H1 (cell line): ENCODE measurements at regions not wholly inside any gene's neighbourhood (a gene's known extent, or its start where the extent isn't known, plus 50 kb on each side); places are given as distances from the start of the nearest gene placed in this dataset.

ENCODE experiments used
- CTCF ChIA-PET: fragments of 300-600 bp; sonication (Branson Sonifier 250); formaldehyde crosslinking; loops from one replicate; lab custom pipeline; 2021; ENCODE audit not compliant: partially characterized antibody; lab: Charles Lee
- POLR2A ChIA-PET: fragments of 300-600 bp; sonication (Branson Sonifier 250); formaldehyde crosslinking; loops from one replicate; lab custom pipeline; 2021; ENCODE audit warnings: inconsistent platforms; ENCODE audit not compliant: partially characterized antibody; lab: Charles Lee
- DNase-seq, 2 experiments: peaks; one replicate each; pipeline versions ENCODE4 v3.0.0 to v3.0.0-alpha.2; 2010 to 2022; ENCODE audit warnings: low spot score in 2 of 2, low read depth in 1 of 2, mixed read lengths in 1 of 2
- FAIRE-seq: peaks from 2 replicates; lab custom pipeline; 2011; peaks lifted over from hg19 to GRCh38; lab: Jason Lieb, UNC
- H2AFZ ChIP-seq: 2 replicates; pipeline ENCODE4 v1.8.1; 2012; ENCODE audit warnings: low read length, inconsistent platforms
- H2AK5ac ChIP-seq: 2 replicates; pipeline ENCODE4 v1.6.1; 2013; ENCODE audit warnings: low read depth, low read length
- H2BK120ac ChIP-seq: replicated peaks from 2 replicates; pipeline ENCODE3; 2013; ENCODE audit warnings: low read depth, low read length, inconsistent platforms
- H2BK12ac ChIP-seq: 2 replicates; pipeline ENCODE4 v1.6.1; 2013; ENCODE audit warnings: low read depth, low read length
- H2BK15ac ChIP-seq: 2 replicates; pipeline ENCODE4 v1.6.1; 2013; ENCODE audit warnings: low read length
- H2BK20ac ChIP-seq: 2 replicates; pipeline ENCODE4 v1.6.1; 2013; ENCODE audit warnings: low read length
- H2BK5ac ChIP-seq: 2 replicates; pipeline ENCODE4 v1.6.1; 2013; ENCODE audit warnings: low read depth, low read length
- H3K14ac ChIP-seq: 2 replicates; pipeline ENCODE4 v1.6.1; 2013; ENCODE audit warnings: inconsistent platforms; ENCODE audit not compliant: insufficient read length
- H3K18ac ChIP-seq: 2 replicates; pipeline ENCODE4 v1.6.1; 2013; ENCODE audit warnings: low read length; ENCODE audit errors: extremely low read depth
- H3K23ac ChIP-seq: 2 replicates; pipeline ENCODE4 v1.6.1; 2013; ENCODE audit warnings: inconsistent platforms; ENCODE audit not compliant: insufficient read length
- H3K23me2 ChIP-seq: 2 replicates; pipeline ENCODE4 v1.6.1; 2013; ENCODE audit warnings: low read depth, low read length
- H3K27ac ChIP-seq: 2 replicates; pipeline ENCODE4 v1.6.1; 2011; ENCODE audit warnings: low read depth, low read length, inconsistent platforms
- H3K27me3 ChIP-seq, 4 experiments: replicated peaks in 1 of 4; 1 replicate in 1 of 4; 2 replicates in 3 of 4; pipeline versions ENCODE4 v1.6.1 to v1.8.1; 2011 to 2013; ENCODE audit warnings: low read length in 3 of 4, mild to moderate bottlenecking in 3 of 4, inconsistent platforms in 2 of 4, mixed read lengths in 2 of 4, moderate library complexity in 1 of 4; ENCODE audit not compliant: control insufficient read depth in 3 of 4, insufficient read depth in 3 of 4; ENCODE audit errors: extremely low read depth in 1 of 4
- H3K36me3 ChIP-seq, 4 experiments: 2 replicates each; pipeline versions ENCODE4 v1.6.1 to v1.8.1; 2011 to 2013; ENCODE audit warnings: mild to moderate bottlenecking in 4 of 4, low read length in 3 of 4, moderate library complexity in 2 of 4, control low read depth in 1 of 4, inconsistent platforms in 1 of 4; ENCODE audit not compliant: insufficient read depth in 4 of 4, control insufficient read depth in 2 of 4
- H3K4ac ChIP-seq: replicated peaks from 2 replicates; pipeline ENCODE3; 2013; ENCODE audit warnings: low read length, low read depth, mixed read lengths, inconsistent platforms; ENCODE audit not compliant: insufficient read length
- H3K4me1 ChIP-seq, 4 experiments: replicated peaks in 1 of 4; 1 replicate in 1 of 4; 2 replicates in 3 of 4; pipeline versions ENCODE4 v1.6.1 to v1.8.1; 2011 to 2013; ENCODE audit warnings: low read length in 3 of 4, inconsistent platforms in 2 of 4, mixed read lengths in 1 of 4; ENCODE audit not compliant: insufficient read depth in 4 of 4, control insufficient read depth in 3 of 4
- H3K4me2 ChIP-seq, 2 experiments: 2 replicates each; pipeline versions ENCODE4 v1.6.1 to v1.8.1; 2011 to 2013; ENCODE audit warnings: low read depth in 2 of 2, low read length in 2 of 2, control low read depth in 1 of 2, inconsistent platforms in 1 of 2, mild to moderate bottlenecking in 1 of 2; ENCODE audit not compliant: insufficient read depth in 1 of 2
- H3K4me3 ChIP-seq, 4 experiments: fragments of 200-600, 300-600 bp in 1 of 4; sonication (generic), shearing (Covaris generic), sonication (Bioruptor Twin) in 1 of 4; 2 replicates each; pipeline versions ENCODE4 v1.5.1 to v1.8.1; 2011 to 2016; ENCODE audit warnings: low read length in 4 of 4, low read depth in 3 of 4, control low read depth in 2 of 4, inconsistent platforms in 2 of 4, mild to moderate bottlenecking in 2 of 4, mixed read lengths in 1 of 4, moderate library complexity in 1 of 4; ENCODE audit not compliant: insufficient read depth in 2 of 4; ENCODE audit errors: extremely low read depth in 1 of 4
- H3K56ac ChIP-seq: replicated peaks from 2 replicates; pipeline ENCODE3; 2013; ENCODE audit warnings: low read depth, mild to moderate bottlenecking, mixed read lengths, low read length, inconsistent platforms; ENCODE audit not compliant: insufficient read length
- H3K79me1 ChIP-seq: 2 replicates; pipeline ENCODE4 v1.6.1; 2013; ENCODE audit warnings: low read depth, low read length, control low read depth
- H3K79me2 ChIP-seq, 2 experiments: 2 replicates each; pipeline versions ENCODE4 v1.6.1 to v1.8.1; 2012 to 2013; ENCODE audit warnings: low read length in 2 of 2, mild to moderate bottlenecking in 2 of 2, inconsistent platforms in 1 of 2; ENCODE audit not compliant: insufficient read depth in 2 of 2, control insufficient read depth in 1 of 2
- H3K9ac ChIP-seq, 4 experiments: replicated peaks in 1 of 4; 1 replicate in 1 of 4; 2 replicates in 3 of 4; pipeline versions ENCODE4 v1.6.1 to v1.8.1; 2011 to 2013; ENCODE audit warnings: low read depth in 3 of 4, low read length in 3 of 4, control low read depth in 2 of 4, mild to moderate bottlenecking in 2 of 4, moderate library complexity in 2 of 4, inconsistent platforms in 1 of 4; ENCODE audit errors: extremely low read depth in 1 of 4
- H3K9me3 ChIP-seq, 2 experiments: 2 replicates each; pipeline versions ENCODE4 v1.6.1 to v1.8.1; 2012 to 2013; ENCODE audit warnings: mild to moderate bottlenecking in 2 of 2, moderate library complexity in 2 of 2, control low read depth in 1 of 2, inconsistent platforms in 1 of 2, low read depth in 1 of 2, low read length in 1 of 2, mixed read lengths in 1 of 2; ENCODE audit not compliant: insufficient read depth in 2 of 2
- H4K20me1 ChIP-seq, 2 experiments: replicated peaks in 1 of 2; 2 replicates each; pipeline versions ENCODE3 to v1.8.1; 2011 to 2013; ENCODE audit warnings: inconsistent platforms in 2 of 2, low read length in 2 of 2, mild to moderate bottlenecking in 1 of 2; ENCODE audit not compliant: insufficient read depth in 2 of 2, control insufficient read depth in 1 of 2
- H4K5ac ChIP-seq: 2 replicates; pipeline ENCODE4 v1.6.1; 2013; ENCODE audit warnings: low read length, low read depth, mixed read lengths, inconsistent platforms; ENCODE audit not compliant: insufficient read length
- H4K8ac ChIP-seq: 2 replicates; pipeline ENCODE4 v1.8.0; 2013; ENCODE audit warnings: mild to moderate bottlenecking, moderate library complexity, low read length, inconsistent platforms; ENCODE audit not compliant: insufficient read depth; ENCODE audit errors: extremely low read depth
- H4K91ac ChIP-seq: replicated peaks from 2 replicates; pipeline ENCODE3; 2013; ENCODE audit warnings: low read length, mixed read lengths, inconsistent platforms; ENCODE audit not compliant: insufficient read length
- CREB1 ChIP-seq: IDR thresholded peaks from 2 replicates; pipeline ENCODE4 v1.6.1; 2012; ENCODE audit warnings: inconsistent platforms
- NANOG ChIP-seq: IDR thresholded peaks from 2 replicates; pipeline ENCODE4 v1.6.1; 2011; ENCODE audit warnings: low read length, low read depth, mild to moderate bottlenecking, inconsistent platforms; ENCODE audit not compliant: insufficient read depth, poor library complexity, severe bottlenecking
- RXRA ChIP-seq: IDR thresholded peaks from 2 replicates; pipeline ENCODE4 v1.6.1; 2011; ENCODE audit warnings: low read depth, mild to moderate bottlenecking, low read length, moderate library complexity; ENCODE audit not compliant: insufficient read depth
- SIN3A ChIP-seq, 2 experiments: IDR thresholded peaks in 1 of 2; conservative IDR thresholded peaks in 1 of 2; 2 replicates each; pipeline ENCODE4 v1.6.1; 2011 to 2012; ENCODE audit warnings: low read length in 2 of 2, improper control_type of control experiment in 1 of 2, low read depth in 1 of 2, mild to moderate bottlenecking in 1 of 2
- SP2 ChIP-seq: IDR thresholded peaks from 2 replicates; pipeline ENCODE4 v1.6.1; 2012; ENCODE audit warnings: mild to moderate bottlenecking, low read length, inconsistent platforms
- TAF7 ChIP-seq: optimal IDR thresholded peaks from 2 replicates; pipeline ENCODE3; 2011; ENCODE audit warnings: low read depth, mild to moderate bottlenecking, inconsistent platforms, low read length, moderate library complexity, borderline replicate concordance
- WGBS, 2 experiments: shearing (Covaris generic) in 1 of 2; methylation state at CpG; one replicate each; pipeline versions ENCODE4 v1.1.6 to v1.1.7; 2013 to 2015; ENCODE audit warnings: low lambda C conversion rate in 2 of 2, mixed read lengths in 2 of 2, inconsistent platforms in 1 of 2, low coverage in 1 of 2, missing lambda C conversion rate in 1 of 2; ENCODE audit not compliant: insufficient replicate concordance in 2 of 2, insufficient coverage in 1 of 2, insufficient read length in 1 of 2; ENCODE audit errors: extremely low coverage in 1 of 2, missing lambda C conversion rate in 1 of 2; 5-methylcytosine and 5-hydroxymethylcytosine counted together
- TF ChIP-seq, protein P1 (sequence below), 3 experiments: IDR thresholded peaks; 1 replicate in 2 of 3; 2 replicates in 1 of 3; pipeline versions ENCODE4 v1.5.1 to v1.6.1; 2011; ENCODE audit warnings: low read length in 3 of 3, mild to moderate bottlenecking in 3 of 3, inconsistent platforms in 2 of 3, low read depth in 1 of 3, moderate library complexity in 1 of 3; ENCODE audit not compliant: insufficient read depth in 1 of 3; ENCODE audit errors: control extremely low read depth in 1 of 3

DNA sequence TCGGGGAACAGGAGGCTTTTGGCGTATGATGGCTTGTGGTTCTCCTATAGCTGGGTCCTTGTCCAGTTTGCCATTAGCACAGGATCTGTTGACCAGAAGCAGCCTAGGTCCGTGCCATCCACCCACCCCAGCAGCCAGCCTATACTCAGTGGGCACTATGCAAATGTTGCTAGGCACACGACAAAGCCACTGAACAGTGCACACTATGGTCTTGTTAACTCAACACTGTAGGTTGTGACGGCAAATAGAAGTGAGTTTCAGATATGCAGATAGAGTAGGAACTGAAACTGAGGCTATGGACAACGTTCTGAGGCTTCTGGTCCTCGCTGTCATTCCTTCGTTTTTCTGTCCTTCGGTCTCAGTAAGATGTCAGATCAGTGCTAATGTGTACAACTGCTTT is 541.3 kb upstream of the TENM3 start:
- Histone ChIP-seq H3K9ac (no peak overlapping the region), H3K79me2 (no peaks in the 10 kb centered on the region), H3K9me3 (no peaks in the 10 kb centered on the region), H3K18ac (no peak overlapping the region; the same call in 1 of the 2 replicates), H3K27ac (no peak overlapping the region), H2AK5ac (no peak overlapping the region), H3K23ac (no peak overlapping the region), H2BK12ac (no peak overlapping the region), H2BK120ac (no peak overlapping the region), H2AFZ (peak overlapping the region; percentile 40; the same call in 1 of the 2 replicates), H3K79me1 (no peaks in the 10 kb centered on the region), H3K4me1 (no peaks in the 10 kb centered on the region), H2BK5ac (no peak overlapping the region), H4K8ac (no peak overlapping the region), H3K4me3 (no peak overlapping the region), H4K5ac (no peak overlapping the region), H3K14ac (no peak overlapping the region), H3K56ac (no peak overlapping the region), H3K36me3 (no peaks in the 10 kb centered on the region), H2BK15ac (no peak overlapping the region), H4K91ac (no peak overlapping the region), H3K4ac (no peak overlapping the region), H3K4me2 (no peak overlapping the region), H3K27me3 (no peaks in the 10 kb centered on the region), H3K23me2 (no peaks in the 10 kb centered on the region), H2BK20ac (no peak overlapping the region), H4K20me1 (no peaks in the 10 kb centered on the region)
- 92% methylated on average over 9 of the region's 9 CpGs; no CpG with 5 or more reads in 1 of the 2 experiments for WGBS, 2 experiments
- DNase-seq: no peak
- POLR2A ChIA-PET: no interaction called here
- no peak for FAIRE-seq
- CTCF ChIA-PET: no interaction called here
- TF ChIP-seq RXRA: no peak
- no peak for TF ChIP-seq CREB1
- TF ChIP-seq, protein P1, sequence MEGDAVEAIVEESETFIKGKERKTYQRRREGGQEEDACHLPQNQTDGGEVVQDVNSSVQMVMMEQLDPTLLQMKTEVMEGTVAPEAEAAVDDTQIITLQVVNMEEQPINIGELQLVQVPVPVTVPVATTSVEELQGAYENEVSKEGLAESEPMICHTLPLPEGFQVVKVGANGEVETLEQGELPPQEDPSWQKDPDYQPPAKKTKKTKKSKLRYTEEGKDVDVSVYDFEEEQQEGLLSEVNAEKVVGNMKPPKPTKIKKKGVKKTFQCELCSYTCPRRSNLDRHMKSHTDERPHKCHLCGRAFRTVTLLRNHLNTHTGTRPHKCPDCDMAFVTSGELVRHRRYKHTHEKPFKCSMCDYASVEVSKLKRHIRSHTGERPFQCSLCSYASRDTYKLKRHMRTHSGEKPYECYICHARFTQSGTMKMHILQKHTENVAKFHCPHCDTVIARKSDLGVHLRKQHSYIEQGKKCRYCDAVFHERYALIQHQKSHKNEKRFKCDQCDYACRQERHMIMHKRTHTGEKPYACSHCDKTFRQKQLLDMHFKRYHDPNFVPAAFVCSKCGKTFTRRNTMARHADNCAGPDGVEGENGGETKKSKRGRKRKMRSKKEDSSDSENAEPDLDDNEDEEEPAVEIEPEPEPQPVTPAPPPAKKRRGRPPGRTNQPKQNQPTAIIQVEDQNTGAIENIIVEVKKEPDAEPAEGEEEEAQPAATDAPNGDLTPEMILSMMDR (IDR thresholded peaks at IDR 0.05; ENCODE audit: control extremely low read depth in 1 of 3, insufficient read depth in 1 of 3, low read depth in 1 of 3, low read length in 3 of 3): no peak
- no peak for TF ChIP-seq NANOG
- TF ChIP-seq SIN3A (conservative IDR thresholded peaks at IDR 0.05 in 1 of 2, IDR thresholded peaks at IDR 0.05 in 1 of 2; ENCODE audit: low read depth in 1 of 2, low read length in 2 of 2): no peak
- TF ChIP-seq SP2: no peak
- TF ChIP-seq TAF7: no peak
